ENCODE measurements at regions not wholly inside any gene's neighbourhood (a gene's known extent, or its start where the extent isn't known, plus 50 kb on each side); places are given as distances from the start of the nearest gene placed in this dataset.

DNA sequence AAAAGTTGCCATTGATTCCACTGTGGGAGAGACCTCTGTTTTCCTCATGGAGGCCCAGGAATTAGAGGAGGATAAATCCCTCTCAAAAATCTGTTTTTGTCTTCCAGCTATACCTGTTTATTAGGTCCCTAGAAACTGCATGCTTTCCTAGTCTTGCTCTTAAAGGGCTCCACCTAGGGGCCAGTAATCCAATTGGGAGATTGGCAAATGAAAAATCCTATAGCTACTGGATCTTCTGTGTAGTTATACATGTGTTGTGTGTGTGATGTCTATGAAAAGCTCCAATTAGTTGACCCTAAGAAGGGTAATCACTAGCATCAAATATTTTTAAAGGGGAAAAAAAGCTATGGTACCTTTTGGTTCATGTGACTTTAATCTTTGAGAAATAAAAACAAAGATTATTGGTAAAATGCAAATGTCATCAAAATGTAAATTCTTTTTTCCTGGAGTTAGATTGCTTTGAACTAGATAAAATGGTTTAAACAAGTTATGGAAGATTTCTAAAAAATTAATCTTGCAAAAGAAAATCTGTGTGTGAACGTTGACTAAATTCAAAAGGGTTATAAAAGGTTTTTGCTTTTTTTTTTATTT, 63.4 kb upstream of the C1QTNF9B start:
- Histone ChIP-seq H3K36me3 (no peaks in the 10 kb centered on the region), H3K27ac (no peak overlapping the region), H3K9me3 (no peaks in the 10 kb centered on the region), H3K4me1 (ENCODE audit: control insufficient read depth in 1 of 2, insufficient read depth in 1 of 2, low read depth in 1 of 2, low read length in 1 of 2) (no peaks in the 10 kb centered on the region), H3K4me3 (ENCODE audit: low read depth in 1 of 2, low read length in 1 of 2) (no peak overlapping the region), H3K27me3 (peaks cover 12% of the 10 kb centered on the region)
- no peak for TF ChIP-seq CTCF (IDR thresholded peaks at IDR 0.05)

DNA sequence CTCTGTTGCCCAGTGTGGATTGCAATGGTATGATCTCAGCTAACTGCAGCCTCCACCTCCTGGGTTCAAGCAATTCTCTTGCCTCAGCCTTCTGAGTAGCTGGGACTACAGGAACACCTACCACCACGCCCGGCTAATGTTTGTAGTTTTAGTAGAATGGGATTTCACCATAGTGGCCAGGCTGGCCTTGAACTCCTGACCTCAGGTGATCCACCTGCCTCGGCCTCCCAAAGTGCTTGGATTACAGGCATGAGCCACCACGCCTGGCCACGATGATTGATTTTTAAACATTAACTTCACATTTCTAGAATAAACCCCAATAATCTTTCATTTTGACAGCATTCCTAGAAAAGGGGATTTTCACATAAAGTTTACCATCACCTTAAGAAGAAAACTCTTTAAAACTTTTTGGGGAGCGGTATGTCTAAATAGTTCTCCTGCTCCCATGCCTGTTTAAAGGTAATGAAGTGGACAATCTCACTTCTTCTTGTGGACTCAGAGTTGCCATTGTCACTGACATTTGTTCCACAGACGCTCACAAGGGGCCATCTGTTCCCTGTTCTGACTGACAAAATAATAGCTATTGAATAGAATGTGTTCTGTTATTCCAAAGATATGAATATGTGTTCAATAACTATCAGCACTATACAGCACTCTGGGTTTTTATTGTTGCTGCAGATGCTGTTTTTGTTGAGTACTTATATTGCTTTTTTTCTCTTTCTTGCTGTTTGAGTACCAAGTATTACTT, 66.1 kb upstream of the C1QTNF9B start:
- H3K4me3 ChIP-seq (ENCODE audit: low read depth in 1 of 2, low read length in 1 of 2): no peak overlapping the region
- H3K36me3 ChIP-seq: no peaks in the 10 kb centered on the region
- no peak for TF ChIP-seq CTCF (IDR thresholded peaks at IDR 0.05)
- H3K27me3 ChIP-seq: peaks cover 8% of the 10 kb centered on the region
- no peaks in the 10 kb centered on the region for H3K4me1 ChIP-seq (ENCODE audit: control insufficient read depth in 1 of 2, insufficient read depth in 1 of 2, low read depth in 1 of 2, low read length in 1 of 2)
- no peaks in the 10 kb centered on the region for H3K9me3 ChIP-seq
- no peak overlapping the region for H3K27ac ChIP-seq

DNA sequence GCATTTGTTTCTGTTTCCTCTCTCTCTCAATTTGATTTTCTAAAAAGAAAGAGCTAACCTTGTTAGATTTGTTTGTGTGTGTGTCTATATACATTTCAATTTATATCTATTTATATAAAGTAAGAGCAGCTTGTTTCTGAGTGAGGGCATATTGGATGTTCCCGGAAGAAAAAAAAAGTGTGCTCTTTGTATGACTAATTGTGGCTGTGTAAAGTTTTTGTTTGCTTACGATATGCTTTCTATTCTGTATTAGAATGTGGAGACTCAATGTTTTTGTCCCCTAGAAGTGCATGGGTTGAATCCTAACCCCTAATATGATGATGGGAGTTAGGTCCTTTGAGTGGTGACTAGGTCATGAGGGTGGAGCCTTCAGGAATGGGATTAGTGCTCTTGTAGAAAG, 66.6 kb upstream of the C1QTNF9B start:
- TF ChIP-seq CTCF (IDR thresholded peaks at IDR 0.05): no peak
- no peaks in the 10 kb centered on the region for H3K36me3 ChIP-seq
- H3K27ac ChIP-seq: no peak overlapping the region
- no peaks in the 10 kb centered on the region for H3K4me1 ChIP-seq (ENCODE audit: control insufficient read depth in 1 of 2, insufficient read depth in 1 of 2, low read depth in 1 of 2, low read length in 1 of 2)
- H3K4me3 ChIP-seq (ENCODE audit: low read depth in 1 of 2, low read length in 1 of 2): no peak overlapping the region
- H3K9me3 ChIP-seq: no peaks in the 10 kb centered on the region
- H3K27me3 ChIP-seq: peaks cover 8% of the 10 kb centered on the region

- Histone ChIP-seq H3K4me1 (ENCODE audit: control insufficient read depth in 1 of 2, insufficient read depth in 1 of 2, low read depth in 1 of 2, low read length in 1 of 2) (no peaks in the 10 kb centered on the region), H3K27me3 (peaks cover 8% of the 10 kb centered on the region), H3K9me3 (no peaks in the 10 kb centered on the region), H3K4me3 (ENCODE audit: low read depth in 1 of 2, low read length in 1 of 2) (no peak overlapping the region), H3K27ac (no peak overlapping the region), H3K36me3 (no peaks in the 10 kb centered on the region)
- TF ChIP-seq CTCF (IDR thresholded peaks at IDR 0.05): no peak
These were observed 68.0 kb upstream of the C1QTNF9B start for GRCh38 chr13:23965346-23965745.

- Histone ChIP-seq H3K36me3 (no peaks in the 10 kb centered on the region), H3K27me3 (peaks cover 8% of the 10 kb centered on the region), H3K27ac (no peak overlapping the region), H3K4me1 (ENCODE audit: control insufficient read depth in 1 of 2, insufficient read depth in 1 of 2, low read depth in 1 of 2, low read length in 1 of 2) (no peaks in the 10 kb centered on the region), H3K4me3 (ENCODE audit: low read depth in 1 of 2, low read length in 1 of 2) (no peak overlapping the region), H3K9me3 (no peaks in the 10 kb centered on the region)
- TF ChIP-seq CTCF (IDR thresholded peaks at IDR 0.05): no peak
These were observed 69.0 kb upstream of the C1QTNF9B start for GRCh38 chr13:23966221-23966690.

Data from neutrophil (primary cell).